Dermis blood vessel endothelial cell (primary cell): ENCODE measurements at regions not wholly inside any gene's neighbourhood (a gene's known extent, or its start where the extent isn't known, plus 50 kb on each side); places are given as distances from the start of the nearest gene placed in this dataset.

Experiments used
- DNase-seq: peaks from one replicate; pipeline ENCODE4 v3.0.0; 2010

DNA sequence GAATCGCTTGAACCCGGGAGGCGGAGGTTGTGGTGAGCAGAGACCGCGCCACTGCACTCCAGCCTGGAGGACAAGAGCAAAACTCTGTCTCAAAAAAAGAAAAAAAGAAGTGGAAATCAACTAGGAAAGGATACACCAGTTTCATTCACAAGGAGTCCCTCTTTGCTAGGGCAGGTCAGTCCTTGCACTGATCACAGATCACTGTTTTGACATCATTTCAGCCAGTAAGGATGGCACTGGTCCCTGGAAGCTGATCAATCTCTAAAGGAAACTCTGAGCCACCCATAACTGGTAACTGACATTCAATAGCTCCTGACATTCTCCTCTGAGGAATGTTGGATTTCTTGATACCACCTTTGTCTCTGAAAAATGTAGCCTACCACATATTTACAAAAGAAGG, 243.1 kb upstream of the SLC35B3 start:
- no peak for DNase-seq

DNA sequence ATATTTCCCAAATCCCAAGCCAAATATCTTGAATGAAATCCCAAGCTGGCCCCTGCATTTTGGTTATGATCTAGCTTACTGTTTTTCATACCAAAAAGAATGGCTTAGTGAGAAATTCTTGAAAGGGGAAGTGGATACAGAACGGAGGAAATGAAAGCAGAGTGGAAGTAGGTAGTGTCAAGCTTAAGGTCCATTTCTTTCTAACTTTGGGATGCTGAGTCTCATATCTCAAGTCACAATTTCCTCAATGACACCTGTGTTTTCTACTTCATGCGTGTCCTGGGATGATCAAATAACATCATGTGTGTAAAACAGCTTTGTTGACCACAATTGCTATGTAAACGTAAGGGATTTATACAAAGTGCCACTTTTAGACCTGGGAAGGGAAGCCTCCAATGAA, 238.8 kb upstream of the SLC35B3 start:
- DNase-seq, result no peak

DNA sequence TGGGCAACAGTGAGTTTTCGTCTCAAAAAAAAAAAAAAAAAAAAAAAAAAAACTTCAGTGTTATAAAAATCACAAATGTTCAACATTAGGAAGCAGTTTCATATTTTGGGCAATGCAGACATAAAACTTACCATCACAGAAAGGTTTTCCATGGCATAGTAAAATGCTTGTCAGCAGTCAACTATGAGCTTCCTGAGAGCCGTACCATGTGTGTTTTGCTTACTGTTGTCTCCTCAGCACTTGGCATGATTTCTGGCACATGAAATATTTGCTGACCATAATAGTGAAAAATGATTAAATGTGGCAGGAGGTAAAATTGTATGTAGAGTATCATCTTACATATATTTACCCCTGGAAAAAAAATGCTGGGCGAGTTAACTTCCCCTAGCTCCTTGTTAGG, 237.5 kb upstream of the SLC35B3 start:
- no peak for DNase-seq

DNA sequence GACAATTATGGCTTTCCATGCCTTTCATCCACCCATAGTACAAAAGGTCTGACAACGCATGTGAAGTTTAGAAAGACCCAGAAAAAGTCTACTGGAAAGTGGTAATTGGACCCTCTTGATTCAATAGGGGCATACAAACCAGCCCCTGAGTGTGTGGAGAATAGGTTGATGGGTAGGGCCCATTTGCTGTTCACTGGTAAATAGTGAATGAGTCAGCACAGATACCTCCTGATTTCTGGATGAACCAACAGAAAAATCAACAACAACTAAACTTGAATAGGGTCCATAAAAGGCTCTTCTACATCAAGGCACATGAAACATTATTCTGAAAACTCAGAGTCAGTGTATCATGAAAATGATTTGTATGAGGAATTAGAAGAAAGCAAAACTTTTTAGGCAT, 235.4 kb upstream of the SLC35B3 start:
- no peak for DNase-seq

DNA sequence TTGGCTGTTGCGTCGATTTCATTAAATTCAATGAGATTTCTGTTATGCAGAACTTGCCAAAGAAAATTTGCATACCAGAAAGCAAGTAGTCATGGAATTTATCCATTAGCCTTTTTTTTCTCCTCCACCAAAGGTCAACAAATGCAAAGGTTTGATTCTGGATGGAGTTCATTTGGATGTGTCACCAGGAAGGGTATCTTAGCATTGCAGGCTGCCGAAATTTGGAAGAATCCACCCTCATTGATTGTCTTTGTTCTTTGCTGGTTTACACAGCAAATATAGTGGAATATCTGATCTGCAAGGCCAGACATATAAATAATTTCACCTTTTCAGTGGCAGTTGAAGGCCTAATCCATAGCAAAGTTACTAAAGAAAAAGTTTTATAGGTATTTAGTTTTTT, 229.4 kb upstream of the SLC35B3 start:
- DNase-seq, result no peak

DNA sequence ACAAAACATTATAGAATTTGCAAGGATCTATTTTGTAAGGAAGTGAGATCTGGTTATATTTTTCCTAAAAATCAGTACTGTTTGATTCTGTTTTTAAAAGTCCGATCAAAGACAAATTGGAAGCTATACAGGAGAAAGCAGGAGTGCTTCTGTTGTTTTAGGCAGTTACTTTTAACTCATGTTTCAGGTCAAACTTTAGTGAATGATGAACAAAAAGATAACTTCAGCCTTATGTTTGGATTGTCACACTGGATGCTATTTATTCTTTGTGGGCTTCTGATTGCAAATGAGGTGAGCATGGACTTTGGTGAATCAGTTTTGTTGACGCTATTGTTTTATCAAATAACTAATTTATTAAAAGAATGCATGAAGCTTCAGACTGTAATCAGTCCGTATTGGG, 228.7 kb upstream of the SLC35B3 start:
- DNase-seq, result no peak

DNA sequence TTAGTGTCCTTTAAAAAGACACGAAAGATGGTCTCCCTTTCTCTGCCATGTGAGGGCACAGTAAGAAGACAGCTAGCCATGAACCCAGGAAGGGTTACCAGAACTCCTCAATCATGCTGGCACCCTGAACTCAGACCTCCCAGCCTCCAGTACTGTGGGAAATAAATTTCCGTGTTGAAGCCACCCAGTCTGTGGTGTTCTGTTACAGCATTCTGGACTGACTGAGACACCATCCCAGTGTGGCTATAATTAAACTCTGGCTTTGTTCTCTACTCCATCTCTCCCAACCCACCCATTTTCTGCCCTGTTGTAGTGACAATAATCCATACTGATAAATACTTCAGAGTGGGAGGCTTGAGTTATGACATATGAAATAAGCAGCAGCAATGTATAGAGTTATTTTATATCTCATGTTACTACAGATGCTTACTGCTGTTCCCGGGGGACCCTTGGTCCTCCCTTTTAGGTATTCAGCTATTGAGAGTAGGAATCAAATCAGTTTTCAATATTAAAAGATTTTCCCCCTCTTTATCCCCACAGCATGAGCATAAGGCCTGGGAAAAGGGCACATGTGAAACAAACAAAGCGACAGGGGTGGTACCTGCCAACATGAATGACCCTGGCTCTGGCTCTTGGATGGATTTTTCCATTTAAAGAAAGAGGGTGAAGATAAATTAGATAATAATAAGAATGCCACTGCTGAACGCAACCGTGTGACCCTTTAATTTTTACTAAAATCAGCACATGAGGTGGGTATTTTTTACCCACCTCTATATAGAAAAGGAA, 224.3 kb upstream of the SLC35B3 start:
- no peak for DNase-seq

DNA sequence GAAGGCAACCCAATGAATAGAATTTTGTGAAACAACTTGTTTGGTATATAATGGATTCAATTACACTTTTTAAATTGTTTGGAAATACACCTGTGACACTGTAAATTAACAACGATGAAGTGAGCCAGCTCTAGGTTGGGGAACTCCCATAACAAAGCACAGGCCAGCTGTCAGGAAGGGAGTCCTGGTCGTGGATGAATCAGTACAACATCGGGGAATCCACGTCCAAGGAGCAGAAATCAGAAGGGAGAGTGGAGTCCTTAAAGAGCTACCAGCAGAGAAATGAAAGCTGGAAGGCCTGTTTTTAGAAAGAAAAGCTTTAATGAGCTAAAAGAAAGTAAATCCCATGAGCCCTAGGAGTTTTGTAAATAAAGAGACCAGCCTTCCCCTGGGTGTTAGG, 223.1 kb upstream of the SLC35B3 start:
- no peak for DNase-seq

DNA sequence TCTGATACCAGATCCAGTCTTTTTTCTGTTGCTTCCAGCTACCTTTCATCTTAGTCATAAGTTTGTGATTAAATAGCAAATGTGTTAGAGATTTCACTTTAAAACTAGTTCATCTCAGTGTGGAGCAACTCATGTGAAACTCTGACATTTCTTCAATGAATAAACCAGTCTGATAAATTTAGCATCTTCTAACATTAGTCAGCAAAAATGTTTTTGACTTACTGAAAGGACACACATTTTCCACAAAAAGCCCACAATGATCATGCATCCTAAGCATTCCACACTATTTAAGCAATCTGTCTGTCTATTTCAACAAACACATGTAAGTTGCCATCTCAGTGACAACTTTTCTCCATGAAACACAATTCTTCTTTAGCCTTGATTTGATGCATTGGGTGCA, 222.2 kb upstream of the SLC35B3 start:
- no peak for DNase-seq

DNA sequence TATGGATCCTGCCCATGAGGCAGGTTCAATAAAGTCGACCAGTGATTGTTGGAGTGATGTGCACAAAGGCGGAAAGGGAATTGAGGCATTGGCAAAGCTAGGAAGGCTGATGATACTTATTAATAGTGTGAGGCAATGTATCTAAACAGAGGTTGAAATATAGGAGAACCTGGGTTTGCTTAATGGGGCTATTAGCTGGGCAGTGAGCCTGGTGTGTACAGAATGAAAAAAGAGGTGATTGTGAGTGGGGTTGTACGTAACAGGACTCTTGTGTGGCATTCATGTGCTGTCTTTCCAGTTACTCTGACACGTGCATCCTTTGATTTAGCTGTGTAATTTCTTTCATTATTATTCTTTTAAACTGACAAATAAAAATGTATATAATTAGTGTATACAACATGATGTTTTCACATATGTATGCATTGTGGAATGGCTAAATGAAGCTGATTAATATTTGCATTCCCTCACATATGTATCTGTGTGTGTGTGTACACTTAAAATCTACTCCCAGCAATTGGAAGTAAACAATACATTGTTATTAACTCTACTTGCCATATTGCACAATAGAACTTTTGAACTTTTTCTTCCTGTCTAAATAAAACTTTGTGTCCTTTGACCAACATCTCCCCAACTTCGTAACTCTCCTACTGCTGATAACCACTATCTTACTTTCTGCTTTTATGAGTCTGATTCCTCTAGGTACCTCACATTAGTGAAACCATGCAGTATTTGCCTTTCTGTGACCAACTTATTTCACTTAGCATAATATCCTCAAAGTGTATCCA, 220.5 kb upstream of the SLC35B3 start:
- DNase-seq, result no peak

DNA sequence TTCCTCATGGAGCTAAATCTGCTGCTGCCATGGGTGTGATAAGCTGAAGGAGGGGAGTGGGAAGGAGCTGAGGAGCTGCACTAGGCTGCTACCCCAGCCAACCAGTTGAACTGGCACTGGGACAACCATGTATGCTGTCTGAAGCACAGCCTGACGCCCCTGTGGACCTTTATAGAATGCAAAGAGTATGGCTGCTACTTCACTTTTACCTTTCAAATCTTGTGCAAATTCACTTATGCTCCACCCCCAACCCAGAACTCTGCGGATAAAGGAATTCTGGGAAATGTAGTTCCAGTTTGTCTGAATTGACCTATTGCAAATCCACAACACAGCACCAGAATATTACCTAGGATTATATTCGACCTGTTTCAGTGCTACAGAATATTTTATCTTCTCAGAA, 217.4 kb upstream of the SLC35B3 start:
- no peak for DNase-seq

DNA sequence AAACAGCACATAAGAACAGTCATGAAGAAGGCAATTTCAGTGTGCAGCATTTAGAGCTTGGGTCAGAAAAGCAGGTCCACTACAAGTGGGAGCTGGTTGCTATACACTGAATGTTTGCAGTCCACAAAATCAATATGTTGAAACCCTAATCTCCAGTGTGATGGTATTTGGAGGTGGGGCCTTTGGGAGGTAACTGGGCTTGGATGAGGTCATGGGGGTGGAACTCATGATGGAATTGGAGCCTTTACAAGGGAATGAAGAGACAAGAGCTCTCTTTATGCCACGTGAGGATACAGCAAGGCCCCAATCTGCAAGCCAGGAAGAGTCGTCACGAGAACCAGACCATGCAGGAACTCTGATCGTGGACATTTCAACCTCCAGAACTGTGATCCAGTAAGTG, 216.7 kb upstream of the SLC35B3 start:
- DNase-seq, result no peak

DNA sequence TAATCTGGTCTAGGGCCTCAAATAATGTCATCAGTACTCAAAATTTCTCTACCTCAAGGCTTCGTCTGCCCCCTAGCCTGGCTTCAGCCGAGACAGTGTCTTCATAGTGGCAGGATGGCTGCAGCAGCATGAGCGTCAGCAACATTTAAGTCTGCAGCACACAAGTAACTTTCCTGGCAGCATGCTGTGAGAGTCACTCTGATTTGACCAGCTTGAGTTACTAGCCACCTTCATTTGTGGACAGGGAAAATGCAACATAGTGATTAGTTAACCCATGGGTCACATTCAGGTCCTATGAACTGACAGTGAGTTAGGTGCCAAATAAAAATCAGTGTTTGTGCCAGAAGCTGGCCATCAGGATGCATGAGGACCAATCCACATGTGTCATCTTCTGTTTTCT, 209.9 kb upstream of the SLC35B3 start:
- DNase-seq, result no peak

DNA sequence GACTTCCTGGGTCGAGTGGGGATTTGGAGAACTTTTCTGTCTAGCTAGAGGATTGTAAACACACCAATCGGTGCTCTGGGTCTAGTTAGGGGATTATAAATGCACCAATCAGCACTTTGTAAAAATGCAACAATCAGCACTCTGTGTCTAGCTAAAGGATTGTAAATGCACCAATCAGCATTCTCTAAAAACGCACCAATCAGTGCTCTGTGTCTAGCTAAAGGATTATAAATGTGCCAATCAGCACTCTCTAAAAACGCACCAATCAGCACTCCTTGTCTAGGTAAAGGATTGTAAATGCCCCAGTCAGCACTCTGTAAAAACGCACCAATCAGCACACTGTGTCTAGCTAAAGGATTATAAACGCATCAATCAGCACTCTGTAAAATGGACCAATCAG, 209.0 kb upstream of the SLC35B3 start:
- DNase-seq, result no peak

DNA sequence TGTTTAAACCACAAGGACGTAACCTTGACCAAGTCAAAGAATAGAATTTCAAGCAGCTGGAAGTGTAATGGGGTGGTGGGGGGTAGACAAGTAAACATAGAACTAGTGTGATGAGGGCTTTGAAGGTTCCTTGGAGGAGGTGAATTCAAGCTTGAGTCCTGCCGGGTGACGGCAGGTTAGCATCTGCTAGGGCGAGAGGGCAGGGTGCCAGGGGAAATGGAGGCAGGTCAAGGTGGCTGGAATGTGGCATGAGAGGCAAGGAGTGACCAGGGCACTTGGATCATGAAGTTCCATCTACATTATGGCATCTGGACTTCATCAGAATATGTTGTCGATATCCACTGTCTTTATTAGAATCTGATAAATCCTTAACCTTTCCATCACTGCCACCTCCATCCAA, 207.5 kb upstream of the SLC35B3 start:
- no peak for DNase-seq

DNA sequence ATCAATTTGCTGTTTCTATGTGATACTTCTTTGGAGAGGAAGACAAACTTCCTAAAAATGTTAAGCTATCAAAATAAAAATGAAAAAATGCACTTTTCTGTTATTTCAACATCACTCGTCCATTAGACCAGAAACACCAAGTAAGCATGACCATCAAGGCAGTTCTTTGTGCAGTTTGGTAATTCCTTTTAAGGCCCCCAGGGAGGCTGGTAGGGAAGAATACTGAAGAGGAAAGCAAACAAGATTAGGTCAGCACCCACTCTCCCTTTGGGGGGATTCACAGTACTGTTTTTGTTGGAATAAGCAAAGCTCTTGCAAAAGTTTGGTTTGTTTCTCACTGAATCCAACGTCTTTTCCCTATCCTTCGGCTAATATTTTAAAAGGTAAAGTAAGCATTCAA, 206.8 kb upstream of the SLC35B3 start:
- no peak for DNase-seq

DNA sequence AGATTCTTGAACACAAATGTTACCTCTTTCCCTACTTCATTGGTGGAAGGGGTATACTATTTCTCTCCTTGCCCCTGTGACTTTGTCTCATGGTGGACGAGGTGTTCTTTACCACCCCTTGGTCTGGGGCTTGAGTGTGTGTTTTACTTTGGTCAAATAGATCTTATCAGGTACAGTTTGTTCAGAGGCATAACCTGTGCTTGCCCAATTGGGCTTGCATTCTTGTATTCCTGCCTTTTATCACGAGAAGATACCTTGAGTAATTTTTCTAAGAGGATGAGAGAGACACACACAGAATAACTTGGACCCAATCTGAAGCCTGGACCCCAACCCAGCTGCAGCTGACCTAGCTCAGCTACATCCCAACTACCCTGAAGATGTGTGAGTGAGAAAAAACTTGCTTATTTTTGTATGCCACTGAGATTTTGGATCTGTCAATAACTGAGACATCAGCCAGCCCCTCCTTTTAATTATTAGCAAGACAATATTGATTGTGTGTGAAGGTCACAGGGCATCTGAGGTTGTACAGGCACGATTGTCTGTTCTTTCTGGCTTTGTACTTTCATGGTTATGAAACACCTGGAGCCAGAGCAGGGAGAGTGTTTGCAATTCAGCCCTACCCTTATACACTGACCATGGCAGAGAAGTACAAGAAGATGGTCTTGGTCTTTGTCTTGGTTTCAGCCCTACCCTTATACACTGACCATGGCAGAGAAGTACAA, 204.7 kb upstream of the SLC35B3 start:
- no peak for DNase-seq

DNA sequence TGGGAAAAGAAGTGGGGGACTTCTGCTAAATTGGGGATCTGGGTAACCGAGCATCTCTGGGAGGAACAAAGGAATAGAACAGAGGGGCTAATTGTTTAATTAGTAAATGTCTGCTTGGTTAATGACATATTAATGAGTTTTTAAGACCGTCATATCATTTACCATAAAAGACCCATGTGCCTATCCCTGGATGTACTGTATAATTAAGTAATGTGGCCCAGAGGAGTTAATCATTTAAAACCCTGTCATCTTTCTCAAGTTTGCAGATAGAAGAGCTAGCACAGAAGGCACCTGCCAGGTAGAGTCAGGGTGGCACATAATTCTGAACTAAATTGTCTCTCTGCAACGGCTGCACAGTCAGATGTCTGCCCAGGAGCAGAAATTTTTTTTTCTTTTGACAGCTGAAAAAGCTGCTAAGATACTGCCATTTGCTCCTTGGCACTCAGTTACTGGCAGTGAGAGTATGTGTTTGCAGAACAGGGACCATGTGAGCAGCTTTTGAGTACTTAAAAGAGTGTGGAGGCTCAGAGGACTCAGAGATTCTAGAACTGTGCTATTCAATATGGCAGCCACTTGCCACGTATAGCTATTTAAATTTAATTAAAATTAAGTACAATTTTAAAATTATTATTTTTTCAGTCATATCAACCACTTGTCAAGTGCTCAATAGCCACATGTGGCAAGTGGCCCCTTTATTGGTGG, 202.7 kb upstream of the SLC35B3 start:
- DNase-seq, result no peak

DNA sequence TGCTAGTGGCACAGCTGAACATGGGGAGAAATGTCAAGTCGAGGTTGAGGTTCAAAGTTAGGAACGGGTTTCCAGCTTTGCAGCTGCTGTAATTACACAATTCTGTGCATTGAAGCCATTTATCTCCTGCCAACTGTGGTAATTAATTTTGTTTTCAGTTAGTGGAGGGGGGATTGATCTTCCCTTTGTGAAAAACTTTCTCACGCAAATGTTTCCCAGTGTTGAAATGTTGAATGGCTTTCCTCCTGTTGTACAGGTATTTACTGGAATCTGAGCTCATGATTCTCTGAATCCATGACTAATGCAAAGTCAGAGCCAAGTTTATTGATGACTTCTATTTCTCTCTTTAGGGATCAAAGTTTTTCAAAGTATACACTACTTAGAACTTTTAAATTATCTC, 198.4 kb upstream of the SLC35B3 start:
- no peak for DNase-seq

DNA sequence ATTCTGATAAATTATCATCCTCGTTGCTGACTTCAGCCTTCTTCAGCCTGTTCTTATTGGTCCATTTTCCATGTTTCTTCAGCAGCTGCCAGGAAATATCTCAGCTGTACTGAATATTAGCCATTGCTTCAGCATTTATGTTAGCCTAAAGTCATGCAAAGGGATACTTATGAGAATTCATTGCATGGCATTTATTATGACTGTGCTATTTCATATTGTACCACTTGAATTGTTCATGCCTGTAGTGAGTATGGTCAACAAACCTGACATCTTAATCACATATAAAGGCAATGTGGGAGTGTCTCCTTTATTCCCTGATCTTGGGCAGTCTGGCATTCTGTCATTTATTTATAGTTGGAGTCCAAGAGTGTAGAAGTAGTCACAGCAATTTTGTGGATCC, 193.4 kb upstream of the SLC35B3 start:
- no peak for DNase-seq

DNA sequence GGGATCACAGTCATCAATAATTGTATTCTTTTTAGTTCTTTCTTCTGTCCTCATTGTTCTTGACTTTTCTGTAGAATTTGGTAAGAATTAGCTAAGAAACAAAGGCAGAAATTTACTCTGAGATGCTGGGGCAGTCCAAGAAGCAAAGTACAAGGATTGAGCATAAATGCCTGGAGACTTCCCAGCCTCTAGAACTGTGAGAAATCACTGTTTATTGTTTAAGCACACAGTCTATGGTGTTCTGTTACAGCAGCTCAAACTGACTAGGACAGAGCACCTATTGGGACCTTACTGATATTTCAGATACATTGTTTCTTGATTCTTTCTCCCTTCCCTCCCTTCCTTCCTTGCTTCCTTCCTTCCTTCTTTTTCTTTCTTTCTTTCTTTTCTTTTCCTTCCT, 192.7 kb upstream of the SLC35B3 start:
- no peak for DNase-seq

DNA sequence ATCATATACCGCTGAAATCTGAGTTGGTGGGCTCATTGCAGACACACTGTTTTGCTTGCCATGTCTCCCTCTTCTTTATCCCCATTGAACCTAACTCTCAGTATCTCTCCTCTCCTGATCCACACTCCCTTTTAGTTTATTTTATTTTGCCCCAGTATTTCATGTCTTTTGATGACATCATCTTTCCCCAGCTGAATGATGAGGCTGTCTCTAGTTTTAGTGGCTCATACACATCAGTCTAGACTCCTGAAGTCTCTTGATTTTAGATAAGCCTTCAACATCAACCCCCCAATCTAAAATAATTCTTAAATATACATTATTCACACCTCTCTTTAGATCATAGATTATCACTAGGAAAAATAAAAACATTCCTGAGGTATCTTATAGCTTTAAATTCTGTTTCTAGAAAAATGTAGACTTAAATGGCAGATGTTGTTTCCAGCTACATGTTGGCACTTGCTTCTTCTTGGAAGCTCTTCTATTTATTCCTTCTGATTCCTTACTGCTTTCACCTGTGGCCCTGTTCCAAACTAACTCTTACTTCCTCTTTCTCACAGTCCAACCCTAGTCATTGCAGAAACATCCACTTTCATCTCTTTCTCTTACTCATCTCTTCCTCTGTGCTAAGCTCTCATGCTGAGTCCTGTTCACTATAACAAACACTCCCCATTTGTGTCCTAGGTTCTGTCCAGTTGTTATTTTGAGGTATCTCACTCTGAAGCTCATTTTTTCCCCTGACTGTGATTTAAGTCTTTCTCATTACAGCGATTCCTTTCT, 191.9 kb upstream of the SLC35B3 start:
- DNase-seq, result no peak
